H1 (cell line): ENCODE measurements at regions not wholly inside any gene's neighbourhood (a gene's known extent, or its start where the extent isn't known, plus 50 kb on each side); places are given as distances from the start of the nearest gene placed in this dataset.

ENCODE experiments used
- CTCF ChIA-PET: fragments of 300-600 bp; sonication (Branson Sonifier 250); formaldehyde crosslinking; loops from one replicate; lab custom pipeline; 2021; ENCODE audit not compliant: partially characterized antibody; lab: Charles Lee
- POLR2A ChIA-PET: fragments of 300-600 bp; sonication (Branson Sonifier 250); formaldehyde crosslinking; loops from one replicate; lab custom pipeline; 2021; ENCODE audit warnings: inconsistent platforms; ENCODE audit not compliant: partially characterized antibody; lab: Charles Lee
- DNase-seq, 2 experiments: peaks; one replicate each; pipeline versions ENCODE4 v3.0.0 to v3.0.0-alpha.2; 2010 to 2022; ENCODE audit warnings: low spot score in 2 of 2, low read depth in 1 of 2, mixed read lengths in 1 of 2
- FAIRE-seq: peaks from 2 replicates; lab custom pipeline; 2011; peaks lifted over from hg19 to GRCh38; lab: Jason Lieb, UNC
- H2AFZ ChIP-seq: 2 replicates; pipeline ENCODE4 v1.8.1; 2012; ENCODE audit warnings: low read length, inconsistent platforms
- H2AK5ac ChIP-seq: 2 replicates; pipeline ENCODE4 v1.6.1; 2013; ENCODE audit warnings: low read depth, low read length
- H2BK120ac ChIP-seq: replicated peaks from 2 replicates; pipeline ENCODE3; 2013; ENCODE audit warnings: low read depth, low read length, inconsistent platforms
- H2BK12ac ChIP-seq: 2 replicates; pipeline ENCODE4 v1.6.1; 2013; ENCODE audit warnings: low read depth, low read length
- H2BK15ac ChIP-seq: 2 replicates; pipeline ENCODE4 v1.6.1; 2013; ENCODE audit warnings: low read length
- H2BK20ac ChIP-seq: 2 replicates; pipeline ENCODE4 v1.6.1; 2013; ENCODE audit warnings: low read length
- H2BK5ac ChIP-seq: 2 replicates; pipeline ENCODE4 v1.6.1; 2013; ENCODE audit warnings: low read depth, low read length
- H3K14ac ChIP-seq: 2 replicates; pipeline ENCODE4 v1.6.1; 2013; ENCODE audit warnings: inconsistent platforms; ENCODE audit not compliant: insufficient read length
- H3K18ac ChIP-seq: 2 replicates; pipeline ENCODE4 v1.6.1; 2013; ENCODE audit warnings: low read length; ENCODE audit errors: extremely low read depth
- H3K23ac ChIP-seq: 2 replicates; pipeline ENCODE4 v1.6.1; 2013; ENCODE audit warnings: inconsistent platforms; ENCODE audit not compliant: insufficient read length
- H3K23me2 ChIP-seq: 2 replicates; pipeline ENCODE4 v1.6.1; 2013; ENCODE audit warnings: low read depth, low read length
- H3K27ac ChIP-seq: 2 replicates; pipeline ENCODE4 v1.6.1; 2011; ENCODE audit warnings: low read depth, low read length, inconsistent platforms
- H3K27me3 ChIP-seq, 4 experiments: replicated peaks in 1 of 4; 1 replicate in 1 of 4; 2 replicates in 3 of 4; pipeline versions ENCODE4 v1.6.1 to v1.8.1; 2011 to 2013; ENCODE audit warnings: low read length in 3 of 4, mild to moderate bottlenecking in 3 of 4, inconsistent platforms in 2 of 4, mixed read lengths in 2 of 4, moderate library complexity in 1 of 4; ENCODE audit not compliant: control insufficient read depth in 3 of 4, insufficient read depth in 3 of 4; ENCODE audit errors: extremely low read depth in 1 of 4
- H3K36me3 ChIP-seq, 4 experiments: 2 replicates each; pipeline versions ENCODE4 v1.6.1 to v1.8.1; 2011 to 2013; ENCODE audit warnings: mild to moderate bottlenecking in 4 of 4, low read length in 3 of 4, moderate library complexity in 2 of 4, control low read depth in 1 of 4, inconsistent platforms in 1 of 4; ENCODE audit not compliant: insufficient read depth in 4 of 4, control insufficient read depth in 2 of 4
- H3K4ac ChIP-seq: replicated peaks from 2 replicates; pipeline ENCODE3; 2013; ENCODE audit warnings: low read length, low read depth, mixed read lengths, inconsistent platforms; ENCODE audit not compliant: insufficient read length
- H3K4me1 ChIP-seq, 4 experiments: replicated peaks in 1 of 4; 1 replicate in 1 of 4; 2 replicates in 3 of 4; pipeline versions ENCODE4 v1.6.1 to v1.8.1; 2011 to 2013; ENCODE audit warnings: low read length in 3 of 4, inconsistent platforms in 2 of 4, mixed read lengths in 1 of 4; ENCODE audit not compliant: insufficient read depth in 4 of 4, control insufficient read depth in 3 of 4
- H3K4me2 ChIP-seq, 2 experiments: 2 replicates each; pipeline versions ENCODE4 v1.6.1 to v1.8.1; 2011 to 2013; ENCODE audit warnings: low read depth in 2 of 2, low read length in 2 of 2, control low read depth in 1 of 2, inconsistent platforms in 1 of 2, mild to moderate bottlenecking in 1 of 2; ENCODE audit not compliant: insufficient read depth in 1 of 2
- H3K4me3 ChIP-seq, 4 experiments: fragments of 200-600, 300-600 bp in 1 of 4; sonication (generic), shearing (Covaris generic), sonication (Bioruptor Twin) in 1 of 4; 2 replicates each; pipeline versions ENCODE4 v1.5.1 to v1.8.1; 2011 to 2016; ENCODE audit warnings: low read length in 4 of 4, low read depth in 3 of 4, control low read depth in 2 of 4, inconsistent platforms in 2 of 4, mild to moderate bottlenecking in 2 of 4, mixed read lengths in 1 of 4, moderate library complexity in 1 of 4; ENCODE audit not compliant: insufficient read depth in 2 of 4; ENCODE audit errors: extremely low read depth in 1 of 4
- H3K56ac ChIP-seq: replicated peaks from 2 replicates; pipeline ENCODE3; 2013; ENCODE audit warnings: low read depth, mild to moderate bottlenecking, mixed read lengths, low read length, inconsistent platforms; ENCODE audit not compliant: insufficient read length
- H3K79me1 ChIP-seq: 2 replicates; pipeline ENCODE4 v1.6.1; 2013; ENCODE audit warnings: low read depth, low read length, control low read depth
- H3K79me2 ChIP-seq, 2 experiments: 2 replicates each; pipeline versions ENCODE4 v1.6.1 to v1.8.1; 2012 to 2013; ENCODE audit warnings: low read length in 2 of 2, mild to moderate bottlenecking in 2 of 2, inconsistent platforms in 1 of 2; ENCODE audit not compliant: insufficient read depth in 2 of 2, control insufficient read depth in 1 of 2
- H3K9ac ChIP-seq, 4 experiments: replicated peaks in 1 of 4; 1 replicate in 1 of 4; 2 replicates in 3 of 4; pipeline versions ENCODE4 v1.6.1 to v1.8.1; 2011 to 2013; ENCODE audit warnings: low read depth in 3 of 4, low read length in 3 of 4, control low read depth in 2 of 4, mild to moderate bottlenecking in 2 of 4, moderate library complexity in 2 of 4, inconsistent platforms in 1 of 4; ENCODE audit errors: extremely low read depth in 1 of 4
- H3K9me3 ChIP-seq, 2 experiments: 2 replicates each; pipeline versions ENCODE4 v1.6.1 to v1.8.1; 2012 to 2013; ENCODE audit warnings: mild to moderate bottlenecking in 2 of 2, moderate library complexity in 2 of 2, control low read depth in 1 of 2, inconsistent platforms in 1 of 2, low read depth in 1 of 2, low read length in 1 of 2, mixed read lengths in 1 of 2; ENCODE audit not compliant: insufficient read depth in 2 of 2
- H4K20me1 ChIP-seq, 2 experiments: replicated peaks in 1 of 2; 2 replicates each; pipeline versions ENCODE3 to v1.8.1; 2011 to 2013; ENCODE audit warnings: inconsistent platforms in 2 of 2, low read length in 2 of 2, mild to moderate bottlenecking in 1 of 2; ENCODE audit not compliant: insufficient read depth in 2 of 2, control insufficient read depth in 1 of 2
- H4K5ac ChIP-seq: 2 replicates; pipeline ENCODE4 v1.6.1; 2013; ENCODE audit warnings: low read length, low read depth, mixed read lengths, inconsistent platforms; ENCODE audit not compliant: insufficient read length
- H4K8ac ChIP-seq: 2 replicates; pipeline ENCODE4 v1.8.0; 2013; ENCODE audit warnings: mild to moderate bottlenecking, moderate library complexity, low read length, inconsistent platforms; ENCODE audit not compliant: insufficient read depth; ENCODE audit errors: extremely low read depth
- H4K91ac ChIP-seq: replicated peaks from 2 replicates; pipeline ENCODE3; 2013; ENCODE audit warnings: low read length, mixed read lengths, inconsistent platforms; ENCODE audit not compliant: insufficient read length
- RFX5 ChIP-seq: IDR thresholded peaks from 2 replicates; pipeline ENCODE4 v1.6.1; 2011; ENCODE audit warnings: low read depth, low read length, improper control_type of control experiment, borderline replicate concordance
- SP4 ChIP-seq: IDR thresholded peaks from 2 replicates; pipeline ENCODE4 v1.6.1; 2012; ENCODE audit warnings: low read length, inconsistent platforms
- TAF1 ChIP-seq: IDR thresholded peaks from 2 replicates; pipeline ENCODE4 v1.6.1; 2011; ENCODE audit warnings: mild to moderate bottlenecking, low read depth, low read length
- TBP ChIP-seq: IDR thresholded peaks from 2 replicates; pipeline ENCODE4 v1.6.1; 2011; ENCODE audit warnings: low read depth, low read length, improper control_type of control experiment
- ZNF274 ChIP-seq: IDR thresholded peaks from 2 replicates; pipeline ENCODE4 v1.7.0; 2012; ENCODE audit warnings: low read length, borderline replicate concordance; ENCODE audit errors: extremely low read depth
- WGBS, 2 experiments: shearing (Covaris generic) in 1 of 2; methylation state at CpG; one replicate each; pipeline versions ENCODE4 v1.1.6 to v1.1.7; 2013 to 2015; ENCODE audit warnings: low lambda C conversion rate in 2 of 2, mixed read lengths in 2 of 2, inconsistent platforms in 1 of 2, low coverage in 1 of 2, missing lambda C conversion rate in 1 of 2; ENCODE audit not compliant: insufficient replicate concordance in 2 of 2, insufficient coverage in 1 of 2, insufficient read length in 1 of 2; ENCODE audit errors: extremely low coverage in 1 of 2, missing lambda C conversion rate in 1 of 2; 5-methylcytosine and 5-hydroxymethylcytosine counted together

DNA sequence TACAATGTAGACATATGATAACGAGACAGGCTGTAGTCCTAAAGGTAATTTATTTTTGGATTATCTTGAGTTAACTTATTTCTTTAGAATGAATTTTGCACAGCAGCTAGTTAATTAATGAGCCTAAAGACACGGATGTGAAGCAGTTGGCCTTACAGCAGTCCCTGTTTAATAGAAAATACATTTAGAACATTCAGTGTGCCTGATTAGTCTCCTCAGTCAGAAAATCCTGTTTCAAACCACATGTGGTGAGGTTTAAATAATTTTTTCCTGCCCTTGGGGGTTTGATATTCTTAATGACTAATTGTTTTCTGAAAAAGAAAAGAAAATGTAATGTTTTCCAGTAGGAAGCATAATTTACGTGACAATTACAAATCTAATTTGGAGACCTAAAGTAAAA, 494.2 kb upstream of the CDH8 start:
- no peak overlapping the region for H3K14ac ChIP-seq
- H3K36me3 ChIP-seq: no peaks in the 10 kb centered on the region
- no peaks in the 10 kb centered on the region for H3K27me3 ChIP-seq
- no peaks in the 10 kb centered on the region for H4K20me1 ChIP-seq
- no peaks in the 10 kb centered on the region for H3K79me1 ChIP-seq
- H3K23me2 ChIP-seq: no peaks in the 10 kb centered on the region; the same call in 1 of the 2 replicates
- WGBS, 2 experiments: 96% methylated on average over 3 of the region's 3 CpGs; no CpG with 5 or more reads in 1 of the 2 experiments
- H3K4me3 ChIP-seq: no peak overlapping the region
- H2AK5ac ChIP-seq: no peak overlapping the region
- no peaks in the 10 kb centered on the region for H3K4me1 ChIP-seq
- no peaks in the 10 kb centered on the region for H3K79me2 ChIP-seq
- H2BK120ac ChIP-seq: no peak overlapping the region
- H3K4me2 ChIP-seq: no peak overlapping the region
- H2BK12ac ChIP-seq: no peak overlapping the region
- FAIRE-seq: no peak
- no peak overlapping the region for H3K23ac ChIP-seq
- no peak overlapping the region for H2BK20ac ChIP-seq
- H4K91ac ChIP-seq: no peak overlapping the region
- no peaks in the 10 kb centered on the region for H3K9me3 ChIP-seq
- H3K27ac ChIP-seq: no peak overlapping the region
- ChIA-PET POLR2A (no interaction called here), CTCF (interaction anchor here (3.1 kb wide), 1 partner anchor 14 kb away, joined by 12 read pairs; no protein-coding TSS in a partner anchor)
- no peak overlapping the region for H2BK5ac ChIP-seq
- no peak overlapping the region for H2BK15ac ChIP-seq
- H4K8ac ChIP-seq: no peak overlapping the region
- no peak overlapping the region for H3K4ac ChIP-seq
- DNase-seq: no peak
- H4K5ac ChIP-seq: no peak overlapping the region
- TF ChIP-seq TAF1: no peak
- TF ChIP-seq SP4: no peak
- no peak for TF ChIP-seq RFX5
- no peak for TF ChIP-seq ZNF274
- TF ChIP-seq TBP: no peak
- no peak overlapping the region for H3K18ac ChIP-seq
- H3K9ac ChIP-seq: no peak overlapping the region
- H2AFZ ChIP-seq: no peak overlapping the region
- H3K56ac ChIP-seq: no peak overlapping the region
